HEK293 (cell line): ENCODE measurements at regions not wholly inside any gene's neighbourhood (a gene's known extent, or its start where the extent isn't known, plus 50 kb on each side); places are given as distances from the start of the nearest gene placed in this dataset.
A peak's percentile ranks its signal among the peaks of the same experiment; 100 is the strongest.

Experiments used
- CTCF ChIA-PET: fragments of 350-600 bp; formaldehyde crosslinking; extraction: SDS; loops from one replicate; lab custom pipeline; 2021; ENCODE audit warnings: antibody characterized with exemption; lab: Yijun Ruan, JAX
- POLR2A ChIA-PET: fragments of 300-600 bp; formaldehyde crosslinking; extraction: SDS; loops from one replicate; lab custom pipeline; 2020; ENCODE audit warnings: antibody characterized with exemption, inconsistent platforms; lab: Yijun Ruan, JAX
- H3K27ac ChIP-seq: fragments of 200-500 bp; sonication (Bioruptor generic); 2 replicates; pipeline ENCODE4 v1.5.1; 2014; ENCODE audit warnings: low read depth, low read length, control low read depth, inconsistent platforms; ENCODE audit errors: extremely low read depth
- H3K36me3 ChIP-seq, 2 experiments: fragments of 200-500 bp in 1 of 2; sonication (Bioruptor generic) in 1 of 2; 1 replicate in 1 of 2; 2 replicates in 1 of 2; pipeline ENCODE4 v1.5.1; 2014 to 2017; ENCODE audit warnings: inconsistent platforms in 2 of 2, low read length in 2 of 2; ENCODE audit not compliant: control insufficient read depth in 2 of 2, insufficient read depth in 1 of 2
- H3K4me1 ChIP-seq: fragments of 200-500 bp; sonication (Bioruptor generic); 2 replicates; pipeline ENCODE4 v1.5.1; 2014; ENCODE audit warnings: mild to moderate bottlenecking, low read length, inconsistent platforms; ENCODE audit not compliant: control insufficient read depth, insufficient read depth
- H3K4me3 ChIP-seq: 2 replicates; pipeline ENCODE4 v1.5.1; 2011; ENCODE audit warnings: low read depth, mild to moderate bottlenecking, control low read depth, low read length, moderate library complexity
- H3K9me3 ChIP-seq: fragments of 200-500 bp; sonication (Bioruptor generic); 2 replicates; pipeline ENCODE4 v1.5.1; 2014; ENCODE audit warnings: low read depth, low read length, inconsistent platforms; ENCODE audit not compliant: control insufficient read depth, insufficient read depth
- BCL6B ChIP-seq: fragments of 450-650 bp; formaldehyde crosslinking; IDR thresholded peaks from 2 replicates; pipeline ENCODE4 v1.5.1; 2017; ENCODE audit warnings: missing biosample characterization, missing genetic modification characterization
- HOXC10 ChIP-seq: sonication (generic); formaldehyde crosslinking; IDR thresholded peaks from 2 replicates; pipeline ENCODE4 v1.8.1; 2023; ENCODE audit warnings: mild to moderate bottlenecking, missing genetic modification reagents
- KLF7 ChIP-seq: fragments of 450-650 bp; formaldehyde crosslinking; IDR thresholded peaks from 2 replicates; pipeline ENCODE4 v1.5.1; 2016; ENCODE audit warnings: missing biosample characterization, missing genetic modification characterization, borderline replicate concordance
- TCF7L2 ChIP-seq: IDR thresholded peaks from 2 replicates; pipeline ENCODE4 v1.6.1; 2011; ENCODE audit warnings: low read depth, mild to moderate bottlenecking, inconsistent platforms, low read length, moderate library complexity, borderline replicate concordance
- TSHZ1 ChIP-seq: fragments of 450-650 bp; formaldehyde crosslinking; IDR thresholded peaks from 2 replicates; pipeline ENCODE4 v1.5.1; 2016; ENCODE audit warnings: missing biosample characterization, missing genetic modification characterization, borderline replicate concordance
- YY1 ChIP-seq: fragments of 450-650 bp; formaldehyde crosslinking; IDR thresholded peaks from 2 replicates; pipeline ENCODE4 v1.5.1; 2018; ENCODE audit warnings: missing biosample characterization, missing genetic modification characterization
- ZFP3 ChIP-seq: fragments of 450-650 bp; formaldehyde crosslinking; IDR thresholded peaks from 2 replicates; pipeline ENCODE4 v1.5.1; 2016; ENCODE audit warnings: low read depth, missing biosample characterization, missing genetic modification characterization
- ZNF214 ChIP-seq: fragments of 450-650 bp; formaldehyde crosslinking; IDR thresholded peaks from 2 replicates; pipeline ENCODE4 v1.5.1; 2017; ENCODE audit warnings: missing biosample characterization, mild to moderate bottlenecking, missing genetic modification characterization, borderline replicate concordance
- ZNF366 ChIP-seq: fragments of 450-650 bp; formaldehyde crosslinking; conservative IDR thresholded peaks from 2 replicates; pipeline ENCODE4 v1.5.1; 2016; ENCODE audit warnings: missing biosample characterization, missing genetic modification characterization
- ZNF514 ChIP-seq: fragments of 450-650 bp; formaldehyde crosslinking; IDR thresholded peaks from 2 replicates; pipeline ENCODE4 v1.5.1; 2016; ENCODE audit warnings: missing biosample characterization, missing genetic modification characterization
- ZNF521 ChIP-seq: fragments of 450-650 bp; formaldehyde crosslinking; IDR thresholded peaks from 2 replicates; pipeline ENCODE4 v1.5.1; 2017; ENCODE audit warnings: missing biosample characterization, mild to moderate bottlenecking, missing genetic modification characterization
- ZNF560 ChIP-seq: fragments of 450-650 bp; formaldehyde crosslinking; IDR thresholded peaks from 2 replicates; pipeline ENCODE4 v1.5.1; 2017; ENCODE audit warnings: missing biosample characterization, missing genetic modification characterization, borderline replicate concordance
- ZNF580 ChIP-seq: fragments of 450-650 bp; formaldehyde crosslinking; IDR thresholded peaks from 2 replicates; pipeline ENCODE4 v1.5.1; 2016; ENCODE audit warnings: missing biosample characterization, missing genetic modification characterization
- ZNF600 ChIP-seq: fragments of 450-650 bp; formaldehyde crosslinking; IDR thresholded peaks from 2 replicates; pipeline ENCODE4 v1.5.1; 2016; ENCODE audit warnings: missing biosample characterization, missing genetic modification characterization
- ZNF785 ChIP-seq: fragments of 450-650 bp; formaldehyde crosslinking; IDR thresholded peaks from 2 replicates; pipeline ENCODE4 v1.5.1; 2016; ENCODE audit warnings: missing biosample characterization, missing genetic modification characterization
- ZNF830 ChIP-seq: fragments of 450-650 bp; IDR thresholded peaks from 2 replicates; pipeline ENCODE4 v1.5.0; 2018; ENCODE audit warnings: missing biosample characterization, missing genetic modification characterization, low read depth, mild to moderate bottlenecking, moderate library complexity
- ZSCAN23 ChIP-seq: fragments of 450-650 bp; formaldehyde crosslinking; IDR thresholded peaks from 2 replicates; pipeline ENCODE4 v1.5.1; 2016; ENCODE audit warnings: missing biosample characterization, missing genetic modification characterization

GRCh38 chr11:69931994-69932910, 113.0 kb upstream of the FGF3 start:
- no peak for TF ChIP-seq KLF7
- TF ChIP-seq ZNF830 (tag by site-specific recombination), result no peak
- TF ChIP-seq ZNF214 (tag by site-specific recombination), result no peak
- no peak for TF ChIP-seq ZNF580 (tag by site-specific recombination)
- TF ChIP-seq ZNF785 (tag by site-specific recombination), result no peak
- no peak for TF ChIP-seq TCF7L2
- TF ChIP-seq YY1, result no peak
- TF ChIP-seq ZNF514, result no peak
- TF ChIP-seq ZFP3 (tag by site-specific recombination), result no peak
- CTCF ChIA-PET, result interaction anchor here (1.2 to 1.6 kb wide), 2 partner anchors 13 kb away, joined by 4 to 9 read pairs; no protein-coding TSS in a partner anchor
- no peaks in the 10 kb centered on the region; the same call in 1 of the 2 replicates for H3K4me1 ChIP-seq
- H3K4me3 ChIP-seq, result no peak overlapping the region
- H3K9me3 ChIP-seq, result no peaks in the 10 kb centered on the region
- POLR2A ChIA-PET, result no interaction called here
- H3K27ac ChIP-seq, result no peak overlapping the region
- H3K36me3 ChIP-seq, result no peaks in the 10 kb centered on the region

- POLR2A ChIA-PET, result interaction anchor here (0.7 kb wide), 1 partner anchor 259 kb away, joined by 4 read pairs; no protein-coding TSS in a partner anchor
Observed at GRCh38 chr11:69934861-69935494, 115.8 kb upstream of the FGF3 start.

More at GRCh38 chr11:69934861-69935494, 115.8 kb upstream of the FGF3 start:
- CTCF ChIA-PET, result interaction anchor here (1.3 kb wide), 1 partner anchor 19 kb away, joined by 3 read pairs; no protein-coding TSS in a partner anchor
- H3K9me3 ChIP-seq, result no peaks in the 10 kb centered on the region
- H3K4me3 ChIP-seq, result no peak overlapping the region
- TF ChIP-seq ZNF560 (tag by site-specific recombination), result no peak
- no peak for TF ChIP-seq ZNF366 (tag by site-specific recombination)
- peak; percentile 59 for TF ChIP-seq ZNF600 (tag by site-specific recombination)
- TF ChIP-seq ZNF521 (tag by site-specific recombination), result no peak
- no peak for TF ChIP-seq TSHZ1 (tag by site-specific recombination)
- no peak for TF ChIP-seq BCL6B (tag by site-specific recombination)
- no peak for TF ChIP-seq ZSCAN23
- TF ChIP-seq HOXC10, result no peak
- no peaks in the 10 kb centered on the region; the same call in 1 of the 2 replicates for H3K4me1 ChIP-seq
- no peak overlapping the region for H3K27ac ChIP-seq
- H3K36me3 ChIP-seq, result no peaks in the 10 kb centered on the region
